Fibroblast of the aortic adventitia (primary cell): ENCODE measurements at regions not wholly inside any gene's neighbourhood (a gene's known extent, or its start where the extent isn't known, plus 50 kb on each side); places are given as distances from the start of the nearest gene placed in this dataset.

ENCODE experiments used
- DNase-seq: peaks from one replicate; pipeline ENCODE4 v3.0.0-alpha.2; 2010; ENCODE audit warnings: low read depth
- H3K4me3 ChIP-seq: 2 replicates; pipeline ENCODE4 v1.5.1; 2011; ENCODE audit warnings: low read depth, mild to moderate bottlenecking, control low read depth, low read length, moderate library complexity
- TF ChIP-seq, protein P1 (sequence below): IDR thresholded peaks from 2 replicates; pipeline ENCODE4 v1.5.1; 2011; ENCODE audit warnings: mild to moderate bottlenecking, low read length, control low read depth, inconsistent platforms; ENCODE audit not compliant: insufficient read depth

DNA sequence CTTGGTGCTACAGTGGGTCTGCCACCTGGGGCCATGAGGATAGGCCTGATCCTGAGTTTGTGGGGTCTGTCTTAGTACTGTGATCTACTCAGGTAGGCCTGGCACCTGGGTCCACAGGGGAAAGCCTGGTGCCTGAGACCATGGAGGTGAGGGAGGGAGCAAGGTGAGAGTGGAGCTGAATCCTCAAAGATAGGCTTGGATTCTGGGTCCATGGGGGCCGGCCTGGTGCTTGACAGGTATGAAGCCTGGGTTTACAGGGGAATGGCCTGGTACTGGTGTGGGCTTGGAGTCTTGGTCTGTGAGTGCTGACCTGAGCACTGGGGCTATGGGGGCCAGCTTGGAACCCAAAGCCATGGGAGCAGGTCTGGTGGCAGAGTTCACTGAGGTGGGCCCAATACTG, 439.2 kb upstream of the SMARCA2 start:
- no peak for DNase-seq
- H3K4me3 ChIP-seq, result no peak overlapping the region

GRCh38 chr9:1580215-1580614, 434.9 kb upstream of the SMARCA2 start:
- TF ChIP-seq, protein P1, sequence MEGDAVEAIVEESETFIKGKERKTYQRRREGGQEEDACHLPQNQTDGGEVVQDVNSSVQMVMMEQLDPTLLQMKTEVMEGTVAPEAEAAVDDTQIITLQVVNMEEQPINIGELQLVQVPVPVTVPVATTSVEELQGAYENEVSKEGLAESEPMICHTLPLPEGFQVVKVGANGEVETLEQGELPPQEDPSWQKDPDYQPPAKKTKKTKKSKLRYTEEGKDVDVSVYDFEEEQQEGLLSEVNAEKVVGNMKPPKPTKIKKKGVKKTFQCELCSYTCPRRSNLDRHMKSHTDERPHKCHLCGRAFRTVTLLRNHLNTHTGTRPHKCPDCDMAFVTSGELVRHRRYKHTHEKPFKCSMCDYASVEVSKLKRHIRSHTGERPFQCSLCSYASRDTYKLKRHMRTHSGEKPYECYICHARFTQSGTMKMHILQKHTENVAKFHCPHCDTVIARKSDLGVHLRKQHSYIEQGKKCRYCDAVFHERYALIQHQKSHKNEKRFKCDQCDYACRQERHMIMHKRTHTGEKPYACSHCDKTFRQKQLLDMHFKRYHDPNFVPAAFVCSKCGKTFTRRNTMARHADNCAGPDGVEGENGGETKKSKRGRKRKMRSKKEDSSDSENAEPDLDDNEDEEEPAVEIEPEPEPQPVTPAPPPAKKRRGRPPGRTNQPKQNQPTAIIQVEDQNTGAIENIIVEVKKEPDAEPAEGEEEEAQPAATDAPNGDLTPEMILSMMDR, result no peak
- no peak for DNase-seq
- H3K4me3 ChIP-seq, result no peak overlapping the region

More for the DNA sequence above, 439.2 kb upstream of the SMARCA2 start:
- TF ChIP-seq, protein P1, result no peak

DNA sequence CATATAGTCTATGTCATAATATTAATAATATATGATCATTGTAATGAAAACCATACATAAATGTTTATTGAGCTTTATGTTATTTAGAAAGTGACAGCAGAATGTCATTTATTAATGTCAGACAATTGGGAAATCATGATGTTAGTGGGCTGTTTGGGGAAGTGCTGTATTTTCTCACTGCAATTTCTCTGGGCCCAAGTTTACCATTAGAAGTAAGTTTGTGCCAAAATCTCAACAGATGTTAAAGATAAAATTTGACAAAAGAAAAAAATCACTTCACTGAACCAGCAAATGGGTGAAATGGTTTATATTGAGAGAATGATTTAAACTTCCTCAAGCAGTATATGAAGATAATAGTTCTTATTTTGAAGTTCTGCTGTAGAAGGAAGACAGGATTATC, 433.2 kb upstream of the SMARCA2 start:
- DNase-seq, result no peak
- TF ChIP-seq, protein P1, result no peak
- no peak overlapping the region for H3K4me3 ChIP-seq

GRCh38 chr9:1591310-1591709, 423.8 kb upstream of the SMARCA2 start:
- H3K4me3 ChIP-seq, result no peak overlapping the region
- no peak for DNase-seq
- TF ChIP-seq, protein P1, result no peak

GRCh38 chr9:1598270-1598669, 416.9 kb upstream of the SMARCA2 start:
- TF ChIP-seq, protein P1, result no peak

GRCh38 chr9:1599961-1600360, 415.2 kb upstream of the SMARCA2 start:
- no peak for DNase-seq
- no peak overlapping the region for H3K4me3 ChIP-seq
- TF ChIP-seq, protein P1, result no peak

More at GRCh38 chr9:1598270-1598669, 416.9 kb upstream of the SMARCA2 start:
- H3K4me3 ChIP-seq, result no peak overlapping the region
- no peak for DNase-seq

GRCh38 chr9:1604942-1605560, 410.1 kb upstream of the SMARCA2 start:
- DNase-seq, result peak; percentile 12
- TF ChIP-seq, protein P1, result peak; percentile 42
- no peak overlapping the region for H3K4me3 ChIP-seq
